ENCODE measurements at regions not wholly inside any gene's neighbourhood (a gene's known extent, or its start where the extent isn't known, plus 50 kb on each side); places are given as distances from the start of the nearest gene placed in this dataset.
"Not testable (repeated sequence)": the region's sequence is repeated elsewhere in the genome, so short reads cannot be mapped to it uniquely, and the experiment has no call there.

DNA sequence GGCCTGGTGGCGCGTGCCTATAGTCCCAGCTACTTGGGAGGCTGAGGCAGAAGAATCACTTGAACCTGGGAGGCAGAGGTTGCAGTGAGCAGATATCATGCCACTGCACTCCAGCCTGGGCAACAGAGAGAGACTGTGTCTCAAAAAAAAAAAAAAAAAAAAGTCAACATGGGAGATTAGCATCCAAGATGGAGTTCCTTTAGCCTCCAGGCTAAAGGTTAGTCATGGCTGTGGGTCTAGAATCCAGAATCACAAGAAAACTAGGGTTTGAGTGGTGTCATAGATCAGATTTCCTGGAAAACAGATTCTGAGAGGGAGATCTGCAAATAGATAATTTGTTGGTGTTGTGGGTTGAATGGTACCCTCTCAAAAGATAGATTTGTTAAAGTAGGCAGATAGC lies 117.2 kb downstream of the CD24 start:
- H3K9ac ChIP-seq (ENCODE audit: low read length); DNase-seq; H4K5ac ChIP-seq (ENCODE audit: low read length); H3K4me1 ChIP-seq (ENCODE audit: control insufficient read depth, low read depth, low read length); H3K18ac ChIP-seq (ENCODE audit: low read length); H3K79me1 ChIP-seq (ENCODE audit: low read length); H3K4me3 ChIP-seq (ENCODE audit: low read length); H3K27me3 ChIP-seq (ENCODE audit: insufficient read depth, low read length, poor library complexity); H3K23ac ChIP-seq (ENCODE audit: low read length); H2BK120ac ChIP-seq (ENCODE audit: low read depth, low read length); H2BK15ac ChIP-seq (replicated peaks; ENCODE audit: low read depth); H2BK5ac ChIP-seq (ENCODE audit: low read length); H3K4me2 ChIP-seq (ENCODE audit: low read length); H3K4ac ChIP-seq (ENCODE audit: low read depth, low read length); H3K56ac ChIP-seq (ENCODE audit: low read length); H2AK5ac ChIP-seq (ENCODE audit: low read length); H4K8ac ChIP-seq (ENCODE audit: low read depth, low read length); H3K79me2 ChIP-seq (ENCODE audit: control insufficient read depth, insufficient read depth, low read length); H3K36me3 ChIP-seq (ENCODE audit: control insufficient read depth, insufficient read depth, low read length); H3K27ac ChIP-seq (ENCODE audit: low read depth, low read length): not testable (repeated sequence)
- WGBS (ENCODE audit: extremely low coverage, insufficient coverage, low lambda C conversion rate) = no CpG with 5 or more reads among the region's 2 CpGs

DNA sequence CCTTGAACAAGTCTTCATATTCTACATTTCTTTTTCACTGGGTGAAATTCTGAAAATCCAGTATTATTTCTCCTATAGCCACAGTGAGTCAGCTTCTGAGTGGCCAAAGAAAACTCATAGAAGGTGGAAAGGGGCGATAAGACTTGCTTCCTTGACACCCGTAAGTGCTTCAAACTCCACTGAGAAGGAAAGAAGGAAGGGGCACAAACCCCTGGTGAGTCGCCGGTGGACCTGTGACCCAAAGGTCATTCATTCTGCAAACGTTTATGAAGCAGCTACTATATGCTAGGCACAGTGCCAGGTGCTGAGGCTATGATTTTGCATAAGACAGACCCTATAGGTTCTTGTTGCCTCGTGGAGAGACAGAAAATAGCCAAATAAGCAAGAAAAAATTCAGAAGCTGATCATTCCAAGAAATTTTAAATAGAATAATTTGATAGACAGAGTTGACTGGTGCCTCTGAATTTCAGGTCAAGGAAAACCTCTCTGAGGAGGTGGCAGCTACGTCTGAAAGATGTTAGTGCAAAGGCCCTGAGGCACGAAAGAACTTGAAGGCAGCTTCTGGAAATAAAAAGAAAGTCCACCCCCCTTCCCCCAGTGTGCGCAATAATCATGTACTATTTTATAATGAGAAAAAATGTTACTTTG lies 118.2 kb downstream of the CD24 start:
- no CpG with 5 or more reads among the region's 9 CpGs for WGBS (ENCODE audit: extremely low coverage, insufficient coverage, low lambda C conversion rate)
- Histone ChIP-seq H4K5ac (ENCODE audit: low read length) (no peak overlapping the region), H2BK5ac (ENCODE audit: low read length) (no peak overlapping the region), H3K4ac (ENCODE audit: low read depth, low read length) (no peak overlapping the region), H3K56ac (ENCODE audit: low read length) (no peak overlapping the region), H2BK120ac (ENCODE audit: low read depth, low read length) (no peak overlapping the region), H3K36me3 (ENCODE audit: control insufficient read depth, insufficient read depth, low read length) (no peaks in the 10 kb centered on the region), H3K9ac (ENCODE audit: low read length) (no peak overlapping the region), H4K8ac (ENCODE audit: low read depth, low read length) (no peak overlapping the region), H3K4me3 (ENCODE audit: low read length) (no peak overlapping the region), H3K79me2 (ENCODE audit: control insufficient read depth, insufficient read depth, low read length) (no peaks in the 10 kb centered on the region), H3K18ac (ENCODE audit: low read length) (no peak overlapping the region), H2AK5ac (ENCODE audit: low read length) (no peak overlapping the region), H3K4me2 (ENCODE audit: low read length) (no peak overlapping the region), H3K79me1 (ENCODE audit: low read length) (no peaks in the 10 kb centered on the region), H3K27me3 (ENCODE audit: insufficient read depth, low read length, poor library complexity) (no peaks in the 10 kb centered on the region), H2BK15ac (replicated peaks; ENCODE audit: low read depth) (no peak overlapping the region), H3K23ac (ENCODE audit: low read length) (no peak overlapping the region), H3K4me1 (ENCODE audit: control insufficient read depth, low read depth, low read length) (no peaks in the 10 kb centered on the region), H3K27ac (ENCODE audit: low read depth, low read length) (no peak overlapping the region)
- DNase-seq = no peak

DNA sequence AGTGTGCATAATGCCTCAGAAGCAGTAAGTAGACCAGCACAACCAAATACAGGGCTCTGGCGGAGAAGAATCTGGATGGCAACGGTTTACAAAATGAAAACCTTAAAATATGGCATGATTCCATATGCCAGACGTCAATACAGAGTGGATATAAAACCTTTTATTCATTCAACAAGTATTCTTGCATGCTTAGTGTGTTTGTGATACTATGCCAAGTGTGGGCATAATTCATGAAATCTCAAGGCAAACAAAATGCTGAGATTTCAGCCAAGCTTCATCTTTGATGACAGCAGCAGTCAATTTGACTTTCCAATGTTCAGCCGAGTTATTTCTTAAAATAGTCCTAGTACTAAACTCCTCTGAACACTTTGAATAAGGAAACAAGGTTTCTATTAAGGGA lies 119.4 kb downstream of the CD24 start:
- Histone ChIP-seq H2BK120ac (ENCODE audit: low read depth, low read length) (no peak overlapping the region), H3K4me3 (ENCODE audit: low read length) (no peak overlapping the region), H2AK5ac (ENCODE audit: low read length) (no peak overlapping the region), H3K27ac (ENCODE audit: low read depth, low read length) (no peak overlapping the region), H3K9ac (ENCODE audit: low read length) (no peak overlapping the region), H2BK15ac (replicated peaks; ENCODE audit: low read depth) (no peak overlapping the region), H4K8ac (ENCODE audit: low read depth, low read length) (no peak overlapping the region), H3K56ac (ENCODE audit: low read length) (no peak overlapping the region), H4K5ac (ENCODE audit: low read length) (no peak overlapping the region), H3K79me2 (ENCODE audit: control insufficient read depth, insufficient read depth, low read length) (no peaks in the 10 kb centered on the region), H3K27me3 (ENCODE audit: insufficient read depth, low read length, poor library complexity) (no peaks in the 10 kb centered on the region), H3K36me3 (ENCODE audit: control insufficient read depth, insufficient read depth, low read length) (no peaks in the 10 kb centered on the region), H3K23ac (ENCODE audit: low read length) (no peak overlapping the region), H3K4me2 (ENCODE audit: low read length) (no peak overlapping the region), H3K18ac (ENCODE audit: low read length) (no peak overlapping the region), H3K79me1 (ENCODE audit: low read length) (no peaks in the 10 kb centered on the region), H2BK5ac (ENCODE audit: low read length) (no peak overlapping the region), H3K4ac (ENCODE audit: low read depth, low read length) (no peak overlapping the region), H3K4me1 (ENCODE audit: control insufficient read depth, low read depth, low read length) (no peaks in the 10 kb centered on the region)
- DNase-seq = no peak
- no CpG with 5 or more reads among the region's 4 CpGs for WGBS (ENCODE audit: extremely low coverage, insufficient coverage, low lambda C conversion rate)

DNA sequence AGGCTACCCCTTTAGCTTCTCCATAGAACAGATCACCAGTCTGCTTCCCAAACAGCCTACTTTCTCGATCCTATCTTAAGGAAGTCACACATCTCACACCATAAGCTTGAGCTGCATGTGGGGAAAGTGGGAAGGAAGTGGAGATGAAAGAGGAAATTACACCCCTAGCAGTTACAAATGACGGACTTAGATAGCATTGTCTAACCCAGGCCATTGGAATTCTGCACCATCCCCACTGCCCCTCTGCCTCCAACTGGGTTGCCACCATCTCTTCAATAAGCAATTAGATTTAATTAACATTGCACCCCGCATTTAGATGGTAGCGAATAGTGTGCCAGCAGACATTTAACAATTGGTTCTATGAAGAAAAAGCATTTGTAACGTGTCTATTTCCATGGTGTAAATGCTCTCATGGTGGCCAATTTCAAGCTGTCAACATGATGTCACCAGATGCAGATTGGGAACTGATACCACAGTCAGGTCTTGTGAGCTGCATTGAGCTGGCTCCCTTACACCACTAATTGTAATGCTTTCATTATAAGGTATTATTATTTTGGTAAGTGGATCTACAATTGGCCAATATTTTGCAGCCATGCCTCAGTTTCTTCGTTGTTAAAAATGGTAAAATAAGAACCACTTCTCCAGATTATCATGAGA lies 124.7 kb downstream of the CD24 start:
- no peak overlapping the region for H3K56ac ChIP-seq (ENCODE audit: low read length)
- no peaks in the 10 kb centered on the region for H3K36me3 ChIP-seq (ENCODE audit: control insufficient read depth, insufficient read depth, low read length)
- no CpG with 5 or more reads among the region's 6 CpGs for WGBS (ENCODE audit: extremely low coverage, insufficient coverage, low lambda C conversion rate)
- DNase-seq = peak; percentile 90
- H3K9ac ChIP-seq (ENCODE audit: low read length) = no peak overlapping the region
- no peaks in the 10 kb centered on the region for H3K79me1 ChIP-seq (ENCODE audit: low read length)
- H4K5ac ChIP-seq (ENCODE audit: low read length) = no peak overlapping the region
- H3K79me2 ChIP-seq (ENCODE audit: control insufficient read depth, insufficient read depth, low read length) = no peaks in the 10 kb centered on the region
- no peak overlapping the region for H3K4me3 ChIP-seq (ENCODE audit: low read length)
- no peaks in the 10 kb centered on the region for H3K4me1 ChIP-seq (ENCODE audit: control insufficient read depth, low read depth, low read length)
- H3K18ac ChIP-seq (ENCODE audit: low read length) = no peak overlapping the region
- no peak overlapping the region for H2BK15ac ChIP-seq (replicated peaks; ENCODE audit: low read depth)
- H3K27ac ChIP-seq (ENCODE audit: low read depth, low read length) = no peak overlapping the region
- H3K4ac ChIP-seq (ENCODE audit: low read depth, low read length) = no peak overlapping the region
- no peak overlapping the region for H2AK5ac ChIP-seq (ENCODE audit: low read length)
- no peak overlapping the region for H3K23ac ChIP-seq (ENCODE audit: low read length)
- no peak overlapping the region for H2BK120ac ChIP-seq (ENCODE audit: low read depth, low read length)
- H3K4me2 ChIP-seq (ENCODE audit: low read length) = no peak overlapping the region
- H4K8ac ChIP-seq (ENCODE audit: low read depth, low read length) = no peak overlapping the region
- H3K27me3 ChIP-seq (ENCODE audit: insufficient read depth, low read length, poor library complexity) = no peaks in the 10 kb centered on the region
- no peak overlapping the region for H2BK5ac ChIP-seq (ENCODE audit: low read length)

DNA sequence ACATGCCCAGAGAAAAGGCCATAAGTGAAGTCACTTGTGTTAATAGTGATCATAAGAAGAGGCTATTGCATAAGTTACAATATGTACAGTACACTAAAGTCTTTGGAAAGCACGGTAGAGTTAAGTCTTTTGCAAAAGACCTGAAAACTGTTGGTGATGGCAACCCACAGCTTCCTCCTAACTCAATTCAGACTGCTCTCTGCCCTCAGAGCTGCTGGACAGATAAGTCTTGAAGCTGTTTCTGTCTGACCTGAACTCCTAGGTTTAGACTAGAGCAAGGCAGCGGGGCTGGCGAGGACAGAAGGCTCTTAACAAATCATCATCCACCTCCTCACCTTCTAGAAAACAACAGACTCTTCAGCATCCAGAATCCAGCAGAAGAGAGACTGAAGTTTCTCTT lies 125.4 kb downstream of the CD24 start:
- Histone ChIP-seq H3K79me1 (ENCODE audit: low read length) (no peaks in the 10 kb centered on the region), H2BK5ac (ENCODE audit: low read length) (no peak overlapping the region), H3K4ac (ENCODE audit: low read depth, low read length) (no peak overlapping the region), H4K8ac (ENCODE audit: low read depth, low read length) (no peak overlapping the region), H3K79me2 (ENCODE audit: control insufficient read depth, insufficient read depth, low read length) (no peaks in the 10 kb centered on the region), H3K9ac (ENCODE audit: low read length) (no peak overlapping the region), H2BK120ac (ENCODE audit: low read depth, low read length) (no peak overlapping the region), H3K27me3 (ENCODE audit: insufficient read depth, low read length, poor library complexity) (no peaks in the 10 kb centered on the region), H2AK5ac (ENCODE audit: low read length) (no peak overlapping the region), H3K27ac (ENCODE audit: low read depth, low read length) (no peak overlapping the region), H3K23ac (ENCODE audit: low read length) (no peak overlapping the region), H3K18ac (ENCODE audit: low read length) (no peak overlapping the region), H3K4me3 (ENCODE audit: low read length) (no peak overlapping the region), H2BK15ac (replicated peaks; ENCODE audit: low read depth) (no peak overlapping the region), H4K5ac (ENCODE audit: low read length) (no peak overlapping the region), H3K56ac (ENCODE audit: low read length) (no peak overlapping the region), H3K4me1 (ENCODE audit: control insufficient read depth, low read depth, low read length) (no peaks in the 10 kb centered on the region), H3K36me3 (ENCODE audit: control insufficient read depth, insufficient read depth, low read length) (no peaks in the 10 kb centered on the region), H3K4me2 (ENCODE audit: low read length) (no peak overlapping the region)
- DNase-seq = no peak
- no CpG with 5 or more reads among the region's 3 CpGs for WGBS (ENCODE audit: extremely low coverage, insufficient coverage, low lambda C conversion rate)

DNA sequence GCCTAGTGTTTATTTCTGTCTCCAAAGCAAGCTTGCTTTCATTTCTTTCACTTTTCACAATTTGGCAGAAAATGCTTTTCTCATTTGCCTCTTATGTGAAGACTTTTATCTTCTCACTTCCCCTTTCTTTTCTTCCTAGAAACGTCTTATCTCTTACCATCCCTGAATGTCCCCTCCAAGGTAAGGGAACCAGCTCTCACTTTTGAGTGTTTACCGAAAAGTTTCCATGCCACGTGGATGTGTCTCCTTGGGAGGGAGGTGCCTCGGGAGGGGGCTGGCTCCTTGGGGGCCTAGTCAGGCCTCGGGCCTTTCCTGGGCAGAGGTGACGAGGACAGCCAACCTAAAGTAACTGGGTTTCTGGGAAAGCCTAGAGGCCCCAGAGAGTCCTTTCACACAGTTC lies 127.4 kb downstream of the CD24 start:
- Histone ChIP-seq H3K79me1 (ENCODE audit: low read length) (no peaks in the 10 kb centered on the region), H3K23ac (ENCODE audit: low read length) (no peak overlapping the region), H2BK15ac (replicated peaks; ENCODE audit: low read depth) (no peak overlapping the region), H3K4ac (ENCODE audit: low read depth, low read length) (no peak overlapping the region), H3K4me1 (ENCODE audit: control insufficient read depth, low read depth, low read length) (no peaks in the 10 kb centered on the region), H3K4me3 (ENCODE audit: low read length) (no peak overlapping the region), H3K9ac (ENCODE audit: low read length) (no peak overlapping the region), H4K8ac (ENCODE audit: low read depth, low read length) (no peak overlapping the region), H3K27me3 (ENCODE audit: insufficient read depth, low read length, poor library complexity) (no peaks in the 10 kb centered on the region), H3K79me2 (ENCODE audit: control insufficient read depth, insufficient read depth, low read length) (no peaks in the 10 kb centered on the region), H4K5ac (ENCODE audit: low read length) (no peak overlapping the region), H2BK5ac (ENCODE audit: low read length) (no peak overlapping the region), H3K56ac (ENCODE audit: low read length) (no peak overlapping the region), H3K18ac (ENCODE audit: low read length) (peak overlapping the region; percentile 25), H2AK5ac (ENCODE audit: low read length) (no peak overlapping the region), H3K4me2 (ENCODE audit: low read length) (no peak overlapping the region), H2BK120ac (ENCODE audit: low read depth, low read length) (peak overlapping the region; percentile 45), H3K36me3 (ENCODE audit: control insufficient read depth, insufficient read depth, low read length) (no peaks in the 10 kb centered on the region), H3K27ac (ENCODE audit: low read depth, low read length) (no peak overlapping the region)
- DNase-seq = peak; percentile 38
- WGBS (ENCODE audit: extremely low coverage, insufficient coverage, low lambda C conversion rate) = no CpG with 5 or more reads among the region's 6 CpGs

Data from mesendoderm (in vitro differentiated cells).